ENCODE measurements at regions not wholly inside any gene's neighbourhood (a gene's known extent, or its start where the extent isn't known, plus 50 kb on each side); places are given as distances from the start of the nearest gene placed in this dataset.

DNA sequence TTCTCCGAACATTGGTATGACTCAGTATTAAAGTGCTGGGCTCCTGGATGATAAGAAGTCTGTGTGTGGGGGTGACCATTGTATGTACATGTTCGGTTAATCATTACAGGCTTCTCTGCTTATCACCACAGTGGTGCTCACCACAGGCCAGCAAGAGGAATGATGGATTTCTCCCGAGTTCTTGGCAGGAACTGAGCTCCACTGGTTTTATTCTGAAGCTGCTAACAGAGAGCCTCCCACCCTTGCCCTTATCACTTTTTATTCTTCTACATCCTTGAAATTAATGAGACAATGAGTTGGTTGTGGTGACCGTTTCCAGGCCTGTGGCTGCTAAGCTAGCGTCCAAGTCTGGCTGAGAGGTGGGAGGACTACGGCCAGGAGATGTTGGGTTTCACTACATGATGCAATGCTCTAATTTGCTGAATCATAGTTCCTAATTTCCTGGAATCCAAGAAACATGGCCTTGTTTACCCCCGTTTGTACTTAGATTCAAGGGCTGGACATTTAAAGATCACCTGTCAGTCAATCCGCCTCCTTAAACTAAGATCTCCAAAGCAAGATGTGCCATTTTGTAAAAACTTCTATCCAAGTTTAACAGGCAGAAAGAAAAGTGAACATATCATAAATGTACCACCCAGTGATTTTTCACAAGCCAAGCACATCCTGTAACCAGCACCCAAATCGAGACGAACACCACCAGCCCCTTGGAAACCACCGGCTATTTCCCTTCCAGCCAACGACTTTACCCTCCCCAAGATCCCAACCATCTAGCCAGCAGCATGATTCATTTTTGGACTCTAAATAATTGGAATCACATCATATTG lies 172.5 kb downstream of the FOXA2 start:
- TF ChIP-seq, protein P1, sequence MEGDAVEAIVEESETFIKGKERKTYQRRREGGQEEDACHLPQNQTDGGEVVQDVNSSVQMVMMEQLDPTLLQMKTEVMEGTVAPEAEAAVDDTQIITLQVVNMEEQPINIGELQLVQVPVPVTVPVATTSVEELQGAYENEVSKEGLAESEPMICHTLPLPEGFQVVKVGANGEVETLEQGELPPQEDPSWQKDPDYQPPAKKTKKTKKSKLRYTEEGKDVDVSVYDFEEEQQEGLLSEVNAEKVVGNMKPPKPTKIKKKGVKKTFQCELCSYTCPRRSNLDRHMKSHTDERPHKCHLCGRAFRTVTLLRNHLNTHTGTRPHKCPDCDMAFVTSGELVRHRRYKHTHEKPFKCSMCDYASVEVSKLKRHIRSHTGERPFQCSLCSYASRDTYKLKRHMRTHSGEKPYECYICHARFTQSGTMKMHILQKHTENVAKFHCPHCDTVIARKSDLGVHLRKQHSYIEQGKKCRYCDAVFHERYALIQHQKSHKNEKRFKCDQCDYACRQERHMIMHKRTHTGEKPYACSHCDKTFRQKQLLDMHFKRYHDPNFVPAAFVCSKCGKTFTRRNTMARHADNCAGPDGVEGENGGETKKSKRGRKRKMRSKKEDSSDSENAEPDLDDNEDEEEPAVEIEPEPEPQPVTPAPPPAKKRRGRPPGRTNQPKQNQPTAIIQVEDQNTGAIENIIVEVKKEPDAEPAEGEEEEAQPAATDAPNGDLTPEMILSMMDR (IDR thresholded peaks at IDR 0.05) = no peak

DNA sequence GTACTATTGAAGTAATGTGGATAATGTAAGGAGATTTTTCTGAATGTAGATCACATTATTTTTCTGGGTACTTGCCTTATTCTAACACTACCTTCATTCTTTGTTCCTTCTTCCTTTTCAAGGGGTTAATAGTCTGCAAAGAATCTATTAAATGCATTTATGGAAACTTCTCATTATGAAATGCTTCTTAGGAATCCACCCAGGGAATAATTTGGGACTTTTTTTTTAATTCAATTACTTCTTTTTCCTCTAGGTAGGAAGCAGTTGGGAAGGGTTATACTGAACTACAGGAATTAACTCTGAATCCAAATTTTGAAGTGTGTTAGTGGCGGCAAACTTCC lies 173.1 kb downstream of the FOXA2 start:
- TF ChIP-seq, protein P1 (IDR thresholded peaks at IDR 0.05) = no peak

DNA sequence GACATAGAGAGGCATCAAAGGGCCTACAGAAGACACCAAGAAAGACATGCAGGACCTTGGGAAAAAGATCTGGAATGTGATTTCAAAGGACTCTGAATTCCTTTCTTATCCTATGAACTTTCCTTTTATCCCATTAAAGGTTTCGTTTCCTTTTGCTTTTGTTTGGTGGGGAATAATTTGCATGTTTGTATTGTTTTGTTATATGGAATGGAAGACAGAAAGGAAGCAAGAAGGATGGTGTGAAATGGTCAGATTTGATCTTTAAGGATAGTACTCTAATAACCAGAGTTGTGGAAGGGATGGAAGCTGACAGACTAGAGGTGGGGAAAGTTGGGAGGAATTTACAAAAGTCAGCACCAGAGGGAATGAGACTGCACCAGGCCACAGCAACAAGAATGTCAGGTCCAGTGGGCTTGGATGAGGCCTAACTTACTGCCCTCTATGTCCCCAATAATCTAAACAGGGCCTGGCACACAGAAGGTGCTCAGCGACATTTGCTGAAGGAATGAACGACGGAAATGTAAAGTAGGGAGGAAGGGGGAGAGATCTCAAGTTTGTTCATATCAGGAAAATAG lies 173.7 kb downstream of the FOXA2 start:
- TF ChIP-seq, protein P1 (IDR thresholded peaks at IDR 0.05) = no peak

DNA sequence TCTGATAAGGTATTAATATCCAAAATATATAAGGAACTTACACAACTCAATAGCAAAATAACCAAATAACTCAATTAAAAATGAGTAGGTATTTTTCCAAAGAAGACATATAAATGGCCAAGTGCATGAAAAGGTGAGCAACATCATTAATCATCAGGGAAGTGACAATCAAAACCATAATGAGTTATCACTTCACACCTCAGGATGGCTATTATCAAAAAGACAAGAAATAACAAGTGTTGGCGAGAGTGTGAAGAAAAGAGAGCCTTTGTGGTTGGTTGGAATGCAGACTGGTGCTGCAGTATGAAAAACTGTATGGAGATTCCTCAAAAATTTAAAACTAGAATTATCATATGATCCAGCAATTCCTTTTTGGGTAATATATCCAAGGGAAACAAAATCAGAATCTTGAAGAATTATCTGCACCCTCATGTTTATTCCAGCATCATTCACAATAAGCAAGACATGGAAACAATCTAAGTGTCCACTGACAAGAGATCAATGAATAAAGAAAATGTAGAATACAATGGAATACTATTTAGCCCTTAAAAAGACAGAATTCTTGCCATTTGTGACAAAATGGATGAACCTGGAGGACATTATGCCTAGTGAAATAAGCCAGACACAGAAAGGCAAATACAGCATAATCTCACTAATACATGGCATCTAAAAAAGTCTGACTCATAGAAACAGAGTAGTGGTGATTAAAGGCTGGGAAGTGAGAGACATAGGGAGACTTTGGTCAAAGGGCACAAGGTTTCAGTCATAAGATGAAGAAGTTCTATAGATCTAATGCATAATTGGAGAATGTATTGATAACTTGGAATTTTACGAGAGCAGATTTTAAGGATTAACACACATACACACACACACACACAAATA lies 175.6 kb downstream of the FOXA2 start:
- TF ChIP-seq, protein P1 (IDR thresholded peaks at IDR 0.05) = no peak

DNA sequence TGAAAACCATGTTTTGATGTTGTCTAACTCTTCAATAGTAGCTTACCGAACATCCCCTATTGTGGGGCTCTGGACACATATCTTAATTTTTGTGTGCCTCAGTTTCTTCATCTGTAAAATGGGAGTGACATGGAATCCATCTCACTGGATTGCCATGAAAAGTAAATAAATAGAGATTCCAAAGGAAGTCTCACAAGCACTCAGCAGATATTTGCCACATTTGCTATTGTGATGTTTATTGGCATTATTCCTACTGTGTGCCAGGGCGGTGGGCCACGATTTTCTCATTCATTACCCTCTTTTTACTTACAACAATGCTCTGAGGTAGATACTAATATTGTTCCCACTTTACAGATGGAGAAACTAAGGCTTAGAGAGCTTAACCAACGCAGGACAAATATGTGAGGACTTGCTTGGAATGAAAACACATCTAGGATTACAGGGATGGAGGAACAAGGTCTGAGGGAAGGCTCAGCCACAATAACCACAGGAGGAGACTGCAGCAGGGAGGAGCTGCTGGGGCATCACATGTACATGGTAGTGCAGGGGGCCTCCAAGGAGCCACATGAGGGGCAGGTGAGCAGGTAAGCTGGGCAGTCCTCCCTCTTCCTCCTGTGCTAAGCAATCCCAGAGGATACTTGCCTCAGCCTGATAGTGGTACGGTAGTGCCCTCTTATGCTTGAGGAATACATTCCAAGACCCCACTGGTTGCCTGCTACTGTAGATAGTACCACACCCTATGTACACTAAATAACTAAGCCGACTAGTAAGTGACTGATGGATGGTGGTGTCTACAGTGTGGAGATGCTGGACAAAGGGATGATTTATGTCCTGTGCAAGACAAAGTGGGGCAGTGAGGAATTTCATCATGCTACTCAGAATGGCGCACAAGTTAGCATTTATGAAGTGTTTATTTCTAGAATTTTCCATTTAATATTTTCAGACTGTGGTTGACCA lies 176.9 kb downstream of the FOXA2 start:
- TF ChIP-seq, protein P1 (IDR thresholded peaks at IDR 0.05) = no peak

DNA sequence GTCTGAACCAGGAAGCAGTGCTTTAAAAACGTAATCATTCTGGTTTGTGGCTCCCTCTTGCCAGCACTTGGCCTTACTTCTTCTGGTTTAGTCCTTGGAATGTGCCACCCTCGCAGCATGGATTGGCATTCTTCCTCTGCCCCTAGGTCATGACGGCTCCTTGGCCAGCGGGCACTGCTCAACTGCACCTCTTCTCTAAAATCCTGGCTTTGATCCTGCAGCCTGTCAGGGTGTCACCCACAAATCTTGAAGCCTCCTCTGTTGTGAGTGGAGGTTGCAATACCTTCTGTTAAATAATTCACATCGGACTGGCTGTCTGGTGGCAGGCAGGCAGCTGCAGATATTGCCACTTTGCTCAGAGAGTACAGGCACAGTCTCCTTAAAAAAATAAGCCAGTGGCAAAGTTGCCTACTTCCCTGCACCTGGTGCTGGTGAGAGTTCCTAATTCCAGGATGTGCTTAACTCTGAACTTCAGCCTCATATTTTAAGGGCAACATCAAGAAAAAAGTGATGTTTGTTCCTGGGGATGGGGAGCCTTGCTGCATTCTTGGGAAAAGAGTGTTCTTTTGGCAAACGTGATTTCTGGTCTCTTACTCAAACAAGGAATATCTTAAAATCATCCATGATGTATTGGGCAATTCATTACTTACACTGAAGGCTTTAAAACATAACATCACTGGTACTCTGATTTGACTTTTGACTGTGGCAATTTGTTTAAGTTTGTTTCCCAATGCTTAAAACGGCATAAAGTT lies 179.8 kb downstream of the FOXA2 start:
- TF ChIP-seq, protein P1 (IDR thresholded peaks at IDR 0.05) = no peak
